BLaER1 treated with 17β-estradiol and CSF1 and Interleukin-3, amounts not matched to agents 10 nM and 100 nM (cell line): ENCODE measurements at regions not wholly inside any gene's neighbourhood (a gene's known extent, or its start where the extent isn't known, plus 50 kb on each side); places are given as distances from the start of the nearest gene placed in this dataset.

ENCODE experiments used
- H3K27ac ChIP-seq, 11 experiments: shearing (Covaris generic); formaldehyde crosslinking; 2 replicates each; pipeline ENCODE4 v1.8.1; 2022
- H3K27me3 ChIP-seq, 11 experiments: shearing (Covaris generic); formaldehyde crosslinking; 2 replicates each; pipeline ENCODE4 v1.8.1; 2022
- H3K36me3 ChIP-seq, 11 experiments: shearing (Covaris generic); formaldehyde crosslinking; 2 replicates each; pipeline ENCODE4 v1.8.1; 2022
- H3K4me1 ChIP-seq, 10 experiments: shearing (Covaris generic); formaldehyde crosslinking; 2 replicates each; pipeline ENCODE4 v1.8.1; 2022
- H3K4me2 ChIP-seq, 11 experiments: shearing (Covaris generic); formaldehyde crosslinking; 2 replicates each; pipeline ENCODE4 v1.8.1; 2022
- H3K4me3 ChIP-seq, 10 experiments: shearing (Covaris generic); formaldehyde crosslinking; 2 replicates each; pipeline ENCODE4 v1.8.1; 2022
- H3K9ac ChIP-seq, 11 experiments: shearing (Covaris generic); formaldehyde crosslinking; 2 replicates each; pipeline ENCODE4 v1.8.1; 2022
- H3K9me3 ChIP-seq, 11 experiments: shearing (Covaris generic); formaldehyde crosslinking; replicated peaks in 1 of 11; 2 replicates each; pipeline ENCODE4 v1.8.1; 2022
- H4K20me1 ChIP-seq, 11 experiments: shearing (Covaris generic); formaldehyde crosslinking; 2 replicates each; pipeline ENCODE4 v1.8.1; 2022
- Cebpa-rat ChIP-seq, 11 experiments: shearing (Covaris generic); IDR thresholded peaks; 2 replicates each; pipeline ENCODE4 v1.8.1; 2022

DNA sequence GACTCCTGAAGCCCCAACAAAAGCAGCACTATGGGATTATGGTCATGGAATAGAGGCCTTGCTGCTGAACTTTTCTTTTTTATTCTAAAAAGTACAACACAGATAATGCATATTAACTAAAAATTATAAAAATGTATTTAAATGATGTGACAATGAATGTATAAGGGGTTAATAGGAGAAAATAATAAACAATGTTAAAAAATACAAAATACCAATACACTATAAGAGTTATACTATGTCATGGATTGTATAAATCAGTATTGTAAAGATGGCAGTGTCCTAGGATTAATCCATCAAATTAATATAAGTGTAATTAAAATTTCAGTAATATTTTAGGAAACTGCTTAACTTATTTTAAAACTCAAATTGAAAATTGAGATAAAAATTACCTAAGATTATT lies 58.3 kb upstream of the TOP3B start:
- Histone ChIP-seq H3K4me2 (no peak overlapping the region), H3K36me3 (no peaks in the 10 kb centered on the region), H3K4me1 (peaks cover 16 to 79% (median 52%) of the 10 kb centered on the region in 10 experiments), H3K27ac (no peak overlapping the region), H3K9ac (no peak overlapping the region), H3K4me3 (no peak overlapping the region), H3K9me3 (peaks cover 0 to 5% (median 0%) of the 10 kb centered on the region in 11 experiments; a peak in 2 of 22 replicates), H3K27me3 (no peaks in the 10 kb centered on the region), H4K20me1 (no peaks in the 10 kb centered on the region)
- TF ChIP-seq Cebpa-rat (IDR thresholded peaks at IDR 0.05), result no peak

DNA sequence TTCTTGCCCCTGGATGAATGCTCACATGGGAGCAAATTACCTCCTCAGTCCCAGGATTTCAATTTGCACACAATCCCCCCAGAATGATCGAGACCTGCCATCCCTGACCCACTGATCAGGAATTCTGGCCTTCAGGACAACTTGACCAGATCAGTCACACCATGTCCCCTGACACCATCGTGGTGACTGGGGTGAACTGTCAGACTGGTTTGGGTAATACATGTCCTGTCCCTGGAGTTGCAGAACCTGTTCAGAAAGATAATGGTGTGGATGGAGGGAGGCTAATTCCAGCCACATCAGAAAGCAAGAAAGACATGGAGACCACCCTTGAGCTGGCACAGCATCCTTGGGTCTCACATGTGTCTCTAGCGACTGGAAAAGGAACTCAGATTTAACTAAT lies 57.9 kb upstream of the TOP3B start:
- H4K20me1 ChIP-seq, result no peaks in the 10 kb centered on the region
- TF ChIP-seq Cebpa-rat (IDR thresholded peaks at IDR 0.05), result no peak
- peaks cover 16 to 79% (median 52%) of the 10 kb centered on the region in 10 experiments for H3K4me1 ChIP-seq
- no peak overlapping the region for H3K4me3 ChIP-seq
- H3K36me3 ChIP-seq, result no peaks in the 10 kb centered on the region
- peaks cover 0 to 5% (median 0%) of the 10 kb centered on the region in 11 experiments; a peak in 2 of 22 replicates for H3K9me3 ChIP-seq
- H3K27ac ChIP-seq, result peak overlapping the region in 2 of 11 experiments; percentile 89; a peak in 2 of 22 replicates
- no peaks in the 10 kb centered on the region for H3K27me3 ChIP-seq
- H3K4me2 ChIP-seq, result no peak overlapping the region
- no peak overlapping the region for H3K9ac ChIP-seq

DNA sequence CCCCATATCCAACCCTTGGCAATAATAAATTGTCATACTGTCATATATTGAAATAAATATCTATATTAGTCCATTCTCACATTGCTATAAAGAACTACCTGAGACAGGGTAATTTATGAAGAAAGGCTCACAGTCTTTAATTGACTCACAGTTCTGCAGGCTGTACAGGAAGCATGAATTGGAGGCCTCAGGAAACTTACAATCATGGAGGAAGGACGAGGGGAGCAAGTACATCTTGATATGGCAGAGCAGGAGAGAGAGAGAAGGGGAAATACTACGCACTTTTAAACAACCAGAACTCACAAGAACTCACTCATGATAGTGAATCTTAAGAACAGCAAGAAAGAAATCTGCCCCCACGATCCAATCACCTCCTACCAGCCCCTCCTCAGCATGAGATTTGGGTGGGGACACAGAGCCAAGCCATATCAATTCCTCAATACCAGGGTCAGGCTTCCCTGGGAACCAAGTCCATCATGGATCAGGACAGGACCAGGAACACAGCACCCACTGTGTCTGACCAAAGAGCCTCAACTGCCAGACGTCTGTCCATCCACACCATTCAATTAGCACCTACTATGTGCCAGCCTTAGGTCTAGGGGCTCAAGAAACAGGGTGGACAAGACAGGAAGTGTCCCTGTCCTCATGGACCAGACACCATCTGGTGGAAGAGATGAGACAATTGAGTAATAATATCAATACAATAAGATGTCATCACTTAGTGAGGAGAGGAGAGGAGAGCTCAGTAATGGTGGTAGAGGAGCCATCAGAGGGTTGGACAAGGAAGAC lies 56.9 kb upstream of the TOP3B start:
- Histone ChIP-seq H3K4me2 (peak overlapping the region in 5 of 11 experiments; percentile 79 to 92 (median 89); a peak in 10 of 22 replicates), H3K9ac (no peak overlapping the region), H4K20me1 (no peaks in the 10 kb centered on the region), H3K4me1 (peaks cover 16 to 79% (median 51%) of the 10 kb centered on the region in 10 experiments), H3K4me3 (no peak overlapping the region), H3K27me3 (no peaks in the 10 kb centered on the region), H3K9me3 (peaks cover 0 to 5% (median 0%) of the 10 kb centered on the region in 11 experiments; a peak in 2 of 22 replicates), H3K36me3 (no peaks in the 10 kb centered on the region), H3K27ac (peak overlapping the region in 5 of 11 experiments; percentile 73 to 93 (median 89); a peak in 6 of 22 replicates)
- TF ChIP-seq Cebpa-rat (IDR thresholded peaks at IDR 0.05), result no peak

DNA sequence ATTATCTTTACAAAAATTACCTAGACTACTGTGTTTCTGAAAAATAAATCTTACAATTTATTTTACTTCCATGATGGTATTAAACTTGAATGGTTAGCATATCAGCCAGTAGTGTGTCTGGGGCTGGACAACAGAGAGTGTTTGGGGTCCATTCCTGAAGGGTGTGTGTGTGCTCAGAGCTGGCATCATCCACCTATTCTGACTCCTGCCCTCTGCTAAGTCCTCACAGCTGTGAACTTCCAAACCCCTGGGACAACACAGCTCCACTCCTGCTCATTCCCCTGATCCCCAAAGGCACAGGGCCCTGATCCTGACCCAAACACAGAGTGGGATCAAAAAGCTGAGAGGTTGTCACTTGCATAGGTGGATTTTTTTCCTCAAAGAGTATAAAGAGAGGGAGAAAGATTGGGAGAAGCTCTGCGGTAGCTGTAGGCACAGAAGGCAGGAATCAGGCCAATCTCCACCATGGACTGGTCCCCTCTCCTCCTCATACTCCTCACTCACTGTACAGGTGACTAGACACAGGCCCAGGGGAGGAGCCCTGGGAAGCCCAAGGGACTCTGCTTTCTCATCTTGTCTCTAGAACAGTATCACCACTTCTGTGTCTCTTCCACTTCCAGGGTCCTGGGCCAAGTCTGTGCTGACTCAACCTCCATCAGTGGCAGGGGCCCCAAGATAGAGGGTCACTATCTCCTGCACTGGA lies 55.7 kb upstream of the TOP3B start:
- H3K36me3 ChIP-seq, result no peaks in the 10 kb centered on the region
- H3K27ac ChIP-seq, result peak overlapping the region in 8 of 11 experiments; percentile 16 to 93 (median 80); a peak in 14 of 22 replicates
- peak overlapping the region in 5 of 11 experiments; percentile 7 to 79 (median 75); a peak in 8 of 22 replicates for H3K9ac ChIP-seq
- H3K9me3 ChIP-seq, result peaks cover 0 to 5% (median 0%) of the 10 kb centered on the region in 11 experiments; a peak in 2 of 22 replicates
- TF ChIP-seq Cebpa-rat (IDR thresholded peaks at IDR 0.05), result no peak
- no peak overlapping the region for H3K4me3 ChIP-seq
- peak overlapping the region in 8 of 11 experiments; percentile 23 to 92 (median 84); a peak in 16 of 22 replicates for H3K4me2 ChIP-seq
- H3K27me3 ChIP-seq, result no peaks in the 10 kb centered on the region
- no peaks in the 10 kb centered on the region for H4K20me1 ChIP-seq
- peaks cover 16 to 79% (median 58%) of the 10 kb centered on the region in 10 experiments for H3K4me1 ChIP-seq

DNA sequence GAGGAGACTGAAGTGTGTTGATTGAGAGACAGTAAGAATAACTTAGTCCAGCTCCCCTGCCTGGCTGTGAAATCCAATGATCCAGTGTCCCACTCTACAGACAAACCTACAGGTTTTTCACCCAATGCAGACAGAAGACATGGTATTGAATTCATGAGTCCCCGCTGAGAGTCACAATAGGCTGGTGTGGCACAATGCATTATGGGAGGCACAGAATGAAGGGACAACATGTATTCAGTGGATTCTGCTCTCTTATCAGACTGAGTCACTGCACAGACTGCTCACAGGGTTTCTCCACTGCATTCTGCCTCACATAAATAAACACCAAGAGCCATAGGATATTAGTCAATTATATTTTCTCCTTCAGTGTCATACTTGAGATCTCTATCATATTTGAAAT lies 55.2 kb upstream of the TOP3B start:
- peak overlapping the region in 10 of 11 experiments; percentile 46 to 92 (median 80); a peak in 19 of 22 replicates for H3K4me2 ChIP-seq
- H4K20me1 ChIP-seq, result no peaks in the 10 kb centered on the region
- H3K4me3 ChIP-seq, result no peak overlapping the region
- H3K27me3 ChIP-seq, result no peaks in the 10 kb centered on the region
- H3K9me3 ChIP-seq, result peaks cover 0 to 5% (median 0%) of the 10 kb centered on the region in 11 experiments; a peak in 2 of 22 replicates
- H3K4me1 ChIP-seq, result peaks cover 16 to 80% (median 64%) of the 10 kb centered on the region in 10 experiments
- H3K36me3 ChIP-seq, result no peaks in the 10 kb centered on the region
- no peak for TF ChIP-seq Cebpa-rat (IDR thresholded peaks at IDR 0.05)
- peak overlapping the region in 6 of 11 experiments; percentile 39 to 79 (median 74); a peak in 11 of 22 replicates for H3K9ac ChIP-seq
- peak overlapping the region in 9 of 11 experiments; percentile 16 to 93 (median 73); a peak in 18 of 22 replicates for H3K27ac ChIP-seq

DNA sequence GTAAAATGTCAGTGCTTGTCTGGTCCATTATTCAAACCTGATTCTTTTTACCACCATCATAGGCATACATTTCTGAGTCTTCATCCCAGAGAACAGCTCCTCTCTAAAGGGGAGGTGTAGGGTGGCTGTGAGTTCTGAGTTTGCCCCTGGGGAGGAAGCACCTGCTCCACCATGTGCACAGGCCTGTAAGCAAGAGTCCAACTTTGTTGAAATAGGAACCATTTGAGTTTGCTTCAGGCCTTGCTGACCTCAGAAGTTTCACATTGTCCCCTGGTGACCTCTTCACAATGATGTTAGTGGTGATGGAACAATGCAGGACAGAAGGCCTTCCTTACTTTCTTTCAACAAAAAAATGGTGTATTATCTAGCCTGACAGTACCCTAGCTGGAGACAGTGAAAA lies 54.6 kb upstream of the TOP3B start:
- Histone ChIP-seq H3K4me3 (peak overlapping the region in 1 of 10 experiments; percentile 23; a peak in 1 of 20 replicates), H3K4me2 (peak overlapping the region; percentile 46 to 92 (median 79)), H3K9ac (peak overlapping the region in 6 of 11 experiments; percentile 39 to 79 (median 74); a peak in 11 of 22 replicates), H3K27ac (peak overlapping the region in 10 of 11 experiments; percentile 6 to 93 (median 72); a peak in 18 of 22 replicates), H3K9me3 (peaks cover 0 to 5% (median 0%) of the 10 kb centered on the region in 11 experiments; a peak in 2 of 22 replicates), H3K27me3 (no peaks in the 10 kb centered on the region), H3K4me1 (peaks cover 16 to 84% (median 69%) of the 10 kb centered on the region in 10 experiments), H3K36me3 (no peaks in the 10 kb centered on the region), H4K20me1 (no peaks in the 10 kb centered on the region)
- peak in 4 of 11 experiments; percentile 84 to 92 (median 87); a peak in 9 of 22 replicates for TF ChIP-seq Cebpa-rat (IDR thresholded peaks at IDR 0.05)

DNA sequence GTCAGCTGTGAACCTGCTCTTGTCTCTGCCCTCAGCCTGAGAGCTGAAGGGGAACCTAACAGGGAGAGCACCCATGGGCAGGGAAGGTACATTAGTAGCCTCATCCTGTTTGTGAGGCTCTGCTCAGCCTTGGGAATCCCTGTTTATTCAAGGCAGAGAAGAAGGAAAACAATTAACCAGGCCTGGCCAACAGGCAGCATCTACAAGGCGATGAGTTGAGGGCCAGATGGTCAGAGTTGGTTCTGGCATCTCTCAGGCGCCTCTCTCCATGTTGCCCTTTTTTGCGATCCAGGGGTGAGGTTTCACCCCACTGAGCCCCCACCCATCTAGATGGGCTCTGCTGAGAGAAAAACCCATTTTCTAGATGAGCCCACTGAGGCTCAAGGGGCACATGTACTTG lies 54.0 kb upstream of the TOP3B start:
- TF ChIP-seq Cebpa-rat (IDR thresholded peaks at IDR 0.05), result no peak
- Histone ChIP-seq H3K27ac (peak overlapping the region in 10 of 11 experiments; percentile 6 to 93 (median 72); a peak in 18 of 22 replicates), H3K9me3 (peaks cover 0 to 5% (median 0%) of the 10 kb centered on the region in 11 experiments; a peak in 2 of 22 replicates), H4K20me1 (no peaks in the 10 kb centered on the region), H3K9ac (peak overlapping the region in 6 of 11 experiments; percentile 39 to 79 (median 74); a peak in 10 of 22 replicates), H3K4me2 (peak overlapping the region; percentile 46 to 92 (median 79)), H3K4me1 (peaks cover 16 to 84% (median 75%) of the 10 kb centered on the region in 10 experiments), H3K27me3 (no peaks in the 10 kb centered on the region), H3K36me3 (no peaks in the 10 kb centered on the region), H3K4me3 (peak overlapping the region in 2 of 10 experiments; percentile 8 to 23; a peak in 1 of 20 replicates)

DNA sequence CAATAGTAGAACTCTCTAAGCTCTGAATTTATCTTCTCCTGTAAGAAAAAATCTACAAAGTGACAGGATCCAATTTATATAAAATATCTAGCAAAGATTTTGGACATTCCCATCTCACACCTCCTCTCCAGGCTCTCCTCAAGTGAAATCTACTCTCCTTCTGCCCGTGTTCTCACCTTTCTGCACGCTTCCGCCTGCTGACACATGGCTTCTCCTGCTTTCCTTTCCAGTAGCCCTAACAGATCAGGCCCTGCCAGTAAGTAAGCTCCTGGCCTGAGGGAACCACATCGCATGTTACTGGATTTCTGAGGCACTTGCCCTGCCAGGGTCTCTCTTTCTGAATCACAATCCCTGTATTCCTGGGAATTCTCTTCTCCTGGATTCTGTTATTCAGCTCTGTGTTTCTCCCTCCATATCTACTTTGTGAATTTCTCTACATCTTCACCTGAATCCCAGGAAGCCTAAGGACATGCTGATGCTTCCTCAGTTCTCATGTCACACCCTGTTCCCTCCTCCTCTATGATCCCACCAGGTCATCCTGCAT lies 53.3 kb upstream of the TOP3B start:
- Histone ChIP-seq H3K9me3 (peaks cover 0 to 5% (median 0%) of the 10 kb centered on the region in 11 experiments; a peak in 2 of 22 replicates), H3K27me3 (no peaks in the 10 kb centered on the region), H3K27ac (peak overlapping the region in 7 of 11 experiments; percentile 57 to 93 (median 87); a peak in 15 of 22 replicates), H3K36me3 (no peaks in the 10 kb centered on the region), H3K9ac (peak overlapping the region in 6 of 11 experiments; percentile 39 to 79 (median 74); a peak in 8 of 22 replicates), H4K20me1 (no peaks in the 10 kb centered on the region), H3K4me2 (peak overlapping the region in 9 of 11 experiments; percentile 48 to 92 (median 80); a peak in 18 of 22 replicates), H3K4me1 (peaks cover 20 to 91% (median 83%) of the 10 kb centered on the region in 10 experiments), H3K4me3 (no peak overlapping the region)
- TF ChIP-seq Cebpa-rat (IDR thresholded peaks at IDR 0.05), result no peak
